A204.1 (cell line): ENCODE measurements at regions not wholly inside any gene's neighbourhood (a gene's known extent, or its start where the extent isn't known, plus 50 kb on each side); places are given as distances from the start of the nearest gene placed in this dataset.
"Not testable (repeated sequence)": the region's sequence is repeated elsewhere in the genome, so short reads cannot be mapped to it uniquely, and the experiment has no call there.

ENCODE experiments used
- FAIRE-seq: peaks from 2 replicates; lab custom pipeline; 2012; peaks lifted over from hg19 to GRCh38; lab: Jason Lieb, UNC

GRCh38 chr2:212773808-212774339, 235.3 kb upstream of the ERBB4 start:
- no peak for FAIRE-seq

- FAIRE-seq = no peak
These were observed 231.6 kb upstream of the ERBB4 start for GRCh38 chr2:212770240-212770639.

DNA sequence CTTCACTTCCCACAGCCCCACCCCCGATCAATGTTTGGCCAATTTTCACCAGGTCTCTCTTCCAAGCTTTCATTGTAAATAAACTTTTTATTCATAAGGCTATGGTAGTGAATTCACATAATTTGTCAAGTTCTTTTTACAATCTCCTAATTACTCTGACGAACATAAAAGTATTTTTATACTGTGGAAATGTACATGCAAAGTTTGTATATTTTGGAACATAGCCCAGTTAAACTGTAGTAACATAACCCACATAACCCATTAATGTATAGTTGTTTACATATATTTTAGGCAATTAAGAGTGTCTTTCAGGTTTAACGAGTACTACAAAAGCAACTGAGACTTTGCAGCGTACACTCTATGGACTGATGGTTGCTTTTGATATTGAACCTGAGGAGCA, 228.3 kb upstream of the ERBB4 start:
- FAIRE-seq = no peak

- no peak for FAIRE-seq
These were observed 214.2 kb upstream of the ERBB4 start for GRCh38 chr2:212752730-212753351.

DNA sequence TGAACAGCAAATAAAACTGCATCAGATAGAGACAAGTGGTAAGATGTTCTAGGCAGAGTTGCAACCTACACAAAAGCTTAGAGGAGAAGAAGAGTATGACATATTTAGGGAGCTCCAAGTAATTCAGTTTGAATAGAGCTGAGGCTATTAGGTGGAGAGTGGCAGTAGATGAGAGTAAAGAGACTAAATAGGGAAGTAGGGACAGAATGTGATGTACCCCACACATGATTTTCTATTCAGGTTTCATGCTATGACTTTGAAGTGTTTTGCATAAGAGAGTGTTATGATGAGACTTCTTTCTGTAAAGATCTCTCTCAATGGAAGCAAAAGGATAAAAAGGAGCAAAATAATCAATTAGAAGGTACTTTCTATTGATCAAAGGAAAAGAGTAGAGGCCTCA, 206.8 kb upstream of the ERBB4 start:
- FAIRE-seq = no peak

- FAIRE-seq = no peak
These were observed 199.0 kb upstream of the ERBB4 start for GRCh38 chr2:212737392-212738172.

DNA sequence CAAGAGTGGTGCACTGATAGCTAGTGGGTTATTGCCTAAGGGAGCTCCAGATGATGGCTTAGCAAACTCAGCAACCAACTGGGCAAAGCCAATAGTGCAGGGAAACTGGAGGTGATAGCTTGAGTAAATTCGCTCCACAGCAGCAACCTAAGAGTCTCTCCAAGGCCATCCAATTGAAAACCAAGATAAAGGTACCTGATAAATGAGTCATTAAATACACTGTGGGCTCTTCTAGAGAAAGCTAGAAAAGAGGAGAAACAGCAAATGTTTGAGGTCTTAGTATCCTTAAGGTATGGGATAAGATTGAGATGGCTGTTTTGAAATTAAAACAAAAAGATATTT, 197.8 kb upstream of the ERBB4 start:
- no peak for FAIRE-seq

DNA sequence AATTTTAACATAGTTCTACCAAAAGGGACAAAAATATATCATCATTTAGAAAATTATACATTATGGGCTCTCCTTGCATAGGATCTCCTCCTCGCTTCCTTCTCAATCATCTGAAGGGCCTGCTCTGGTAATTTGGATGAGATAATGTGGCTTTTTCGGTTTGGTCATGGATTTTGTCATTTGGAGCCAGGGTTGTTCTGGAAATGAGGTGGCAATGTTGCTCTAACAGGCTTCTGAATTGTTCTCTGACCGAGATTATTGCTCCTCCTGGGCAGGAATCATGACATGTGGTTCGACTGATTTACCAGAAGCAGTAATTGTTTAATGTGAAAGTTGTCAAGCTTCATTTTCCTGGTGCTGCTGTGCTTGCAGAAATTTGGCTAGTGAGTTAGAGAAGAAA, 194.7 kb upstream of the ERBB4 start:
- no peak for FAIRE-seq

DNA sequence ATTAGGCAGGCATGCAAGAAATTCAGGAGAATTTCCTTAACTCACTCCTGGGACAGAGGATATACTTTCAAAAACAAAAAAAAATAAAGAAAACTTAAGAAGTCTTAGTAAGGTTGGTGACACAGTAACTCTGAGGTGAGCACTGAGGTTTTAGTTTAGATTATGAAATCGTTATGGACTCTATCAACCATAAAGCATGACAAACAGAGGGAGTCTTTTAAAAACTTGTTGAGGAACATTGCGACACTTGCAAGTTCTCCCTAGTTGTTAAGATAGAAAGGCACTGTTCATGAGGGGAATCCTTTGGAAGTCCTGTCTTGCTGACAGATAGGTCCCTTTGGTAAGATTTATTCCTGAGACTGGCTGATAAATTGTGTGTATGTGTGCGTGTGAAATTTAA, 194.3 kb upstream of the ERBB4 start:
- FAIRE-seq = no peak

DNA sequence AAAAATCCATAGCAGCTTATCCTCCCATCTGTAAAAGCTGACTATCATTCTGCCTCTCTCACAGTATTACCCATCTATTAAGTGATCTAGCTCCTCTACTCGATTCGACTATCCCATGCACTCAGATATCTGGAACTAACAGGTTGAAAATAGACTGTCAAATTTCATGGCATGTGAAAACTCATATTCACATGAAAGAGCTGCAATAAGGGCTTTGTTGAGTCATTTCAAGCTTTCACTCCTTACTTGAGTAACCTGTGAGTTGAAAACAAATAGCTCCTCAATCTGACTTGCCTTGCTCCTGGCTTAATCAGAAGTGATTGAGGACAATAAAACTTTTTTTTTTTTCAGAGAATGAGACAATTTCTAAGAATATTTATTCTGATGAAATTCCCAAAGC, 192.4 kb upstream of the ERBB4 start:
- FAIRE-seq = no peak

DNA sequence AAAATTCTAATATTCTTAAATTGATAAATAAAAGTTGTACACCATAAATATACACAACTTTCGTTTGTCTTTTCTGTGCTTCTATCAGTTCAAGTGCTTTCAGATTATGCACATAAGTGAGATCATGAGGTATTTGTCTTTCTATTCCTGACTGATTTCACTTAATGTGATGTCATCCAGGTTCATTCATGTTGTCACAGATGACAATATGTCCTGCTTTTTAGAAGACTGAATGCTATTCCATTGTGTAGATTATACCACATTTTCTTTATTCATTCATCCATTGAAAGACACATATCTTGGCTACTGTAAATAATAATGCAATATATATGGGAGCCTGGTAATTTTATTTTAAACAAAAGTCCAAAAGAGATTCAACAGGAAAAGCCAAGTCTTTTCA, 190.1 kb upstream of the ERBB4 start:
- no peak for FAIRE-seq

- no peak for FAIRE-seq
These were observed 189.1 kb upstream of the ERBB4 start for GRCh38 chr2:212727751-212728150.

DNA sequence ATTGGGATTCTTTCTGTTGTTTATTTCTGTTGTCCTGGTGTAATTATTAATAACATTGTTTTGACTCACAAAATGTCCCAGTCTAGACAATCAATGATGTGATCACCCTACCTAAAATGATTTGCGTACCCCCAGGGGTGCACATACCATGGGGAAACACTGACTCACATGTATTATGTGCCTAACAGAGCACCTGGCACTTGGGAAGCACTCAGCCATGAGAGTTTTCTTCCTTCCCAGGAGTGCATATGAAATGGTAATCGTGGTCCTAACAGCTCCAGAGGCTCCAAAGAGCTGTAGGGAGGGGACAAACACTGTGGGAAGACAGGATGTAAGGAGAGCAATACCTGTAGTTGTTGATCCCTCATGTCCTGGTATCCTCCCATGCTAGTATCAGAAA, 187.8 kb upstream of the ERBB4 start:
- FAIRE-seq = no peak

- no peak for FAIRE-seq
These were observed 186.6 kb upstream of the ERBB4 start for GRCh38 chr2:212725180-212725579.

- FAIRE-seq = no peak
These were observed 184.6 kb upstream of the ERBB4 start for GRCh38 chr2:212723226-212723625.

GRCh38 chr2:212722046-212722445, 183.4 kb upstream of the ERBB4 start:
- no peak for FAIRE-seq

GRCh38 chr2:212721026-212721451, 182.4 kb upstream of the ERBB4 start:
- FAIRE-seq = no peak

- FAIRE-seq = not testable (repeated sequence)
These were observed 176.8 kb upstream of the ERBB4 start for GRCh38 chr2:212715411-212715810.

GRCh38 chr2:212713681-212714080, 175.1 kb upstream of the ERBB4 start:
- no peak for FAIRE-seq

GRCh38 chr2:212712991-212713390, 174.4 kb upstream of the ERBB4 start:
- no peak for FAIRE-seq

DNA sequence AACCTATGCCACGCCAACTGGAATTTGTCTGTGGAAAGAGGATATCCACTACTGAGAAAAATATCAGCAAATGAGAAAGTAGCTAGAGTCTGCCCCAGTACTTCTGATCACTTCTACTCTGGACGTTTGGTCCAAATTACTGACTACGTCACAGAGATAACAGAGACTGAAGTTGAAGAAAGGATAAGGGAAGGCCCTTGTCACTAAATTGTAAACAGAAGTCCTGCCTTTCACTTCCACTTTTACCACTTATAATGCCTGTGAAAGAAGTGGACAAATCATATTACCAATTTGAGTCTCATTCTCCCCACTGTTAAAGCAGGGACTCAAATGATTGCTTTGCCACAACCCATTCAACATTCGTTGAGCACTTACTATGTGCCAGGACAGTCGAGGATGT, 173.9 kb upstream of the ERBB4 start:
- FAIRE-seq = no peak

DNA sequence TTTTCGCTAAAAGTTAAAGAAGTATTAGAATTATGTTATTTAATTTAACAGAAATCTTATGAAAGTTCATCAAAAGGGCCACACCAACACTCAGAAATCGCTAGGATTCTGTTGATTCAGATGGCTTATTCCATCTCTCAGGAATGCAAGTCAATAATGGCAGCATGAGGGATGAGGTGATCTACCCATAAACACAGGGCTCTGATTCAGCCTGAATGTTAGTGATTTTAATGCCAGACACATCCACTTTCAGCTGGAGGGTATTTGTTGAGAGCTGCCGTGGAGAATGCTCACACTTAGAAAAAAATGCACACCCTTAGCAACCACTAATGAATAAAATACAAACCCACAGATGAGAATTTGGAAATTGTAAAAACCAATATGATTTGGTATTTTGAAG, 173.3 kb upstream of the ERBB4 start:
- no peak for FAIRE-seq

DNA sequence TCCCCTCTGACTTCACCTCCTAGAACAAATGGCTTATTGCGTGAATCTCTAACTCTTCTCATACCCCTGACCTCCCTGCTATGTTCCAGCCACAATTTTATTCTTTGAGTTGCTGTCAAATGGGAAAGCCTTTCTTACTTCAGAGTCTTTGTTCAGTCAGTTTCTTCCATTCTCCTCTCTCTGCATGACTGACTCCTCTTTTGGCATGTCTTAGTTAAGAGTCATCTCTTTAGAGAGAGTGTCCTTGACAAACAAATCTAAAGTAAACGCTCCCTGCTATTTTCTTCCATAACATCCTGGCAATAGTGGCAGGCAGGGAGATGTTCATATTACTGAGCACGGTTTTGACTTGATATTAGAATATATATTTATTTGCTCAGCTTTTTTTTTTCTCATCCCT, 170.7 kb upstream of the ERBB4 start:
- no peak for FAIRE-seq

DNA sequence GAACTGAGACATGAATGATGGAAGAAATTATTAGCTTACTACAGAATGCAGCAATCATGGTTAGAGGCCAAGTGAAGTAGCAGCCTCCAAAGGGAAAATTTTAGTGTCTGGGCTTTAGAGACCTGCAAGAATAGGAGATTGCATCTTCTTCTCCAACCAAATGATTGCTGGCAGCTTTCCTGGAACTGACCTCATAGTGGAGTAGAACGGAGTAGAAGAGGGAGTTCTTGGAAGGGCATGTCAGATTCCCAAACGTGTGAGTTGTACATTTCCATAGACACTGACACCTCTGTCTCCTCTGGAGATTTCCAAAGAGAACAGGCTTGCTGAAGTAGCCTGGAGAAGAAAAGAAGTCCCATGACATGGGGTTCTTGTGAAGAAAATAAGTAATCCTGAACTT, 169.8 kb upstream of the ERBB4 start:
- no peak for FAIRE-seq
